ENCODE measurements at regions not wholly inside any gene's neighbourhood (a gene's known extent, or its start where the extent isn't known, plus 50 kb on each side); places are given as distances from the start of the nearest gene placed in this dataset.

GRCh38 chr5:124923131-124923530 is 176.7 kb upstream of the ZNF608 start:
- DNase-seq (ENCODE audit: low read depth in 2 of 2): no peak

GRCh38 chr5:124924729-124925128 is 178.3 kb upstream of the ZNF608 start:
- DNase-seq (ENCODE audit: low read depth in 2 of 2): no peak

- no peak for DNase-seq (ENCODE audit: low read depth in 2 of 2)
Measured at GRCh38 chr5:124927735-124928134, 181.3 kb upstream of the ZNF608 start.

GRCh38 chr5:124929000-124929399 is 182.6 kb upstream of the ZNF608 start:
- no peak for DNase-seq (ENCODE audit: low read depth in 2 of 2)

GRCh38 chr5:124932791-124933600 is 186.6 kb upstream of the ZNF608 start:
- no peak for DNase-seq (ENCODE audit: low read depth in 2 of 2)

GRCh38 chr5:124935065-124935464 is 188.6 kb upstream of the ZNF608 start:
- no peak for DNase-seq (ENCODE audit: low read depth in 2 of 2)

GRCh38 chr5:124936626-124936933 is 190.1 kb upstream of the ZNF608 start:
- no peak for DNase-seq (ENCODE audit: low read depth in 2 of 2)

GRCh38 chr5:124941051-124942049 is 194.9 kb upstream of the ZNF608 start:
- DNase-seq (ENCODE audit: low read depth in 2 of 2): no peak

- no peak for DNase-seq (ENCODE audit: low read depth in 2 of 2)
Measured at GRCh38 chr5:124948062-124948753, 201.8 kb upstream of the ZNF608 start.

- DNase-seq (ENCODE audit: low read depth in 2 of 2): no peak
Measured at GRCh38 chr5:124948754-124949275, 202.4 kb upstream of the ZNF608 start.

GRCh38 chr5:124949862-124950261 is 203.4 kb upstream of the ZNF608 start:
- no peak for DNase-seq (ENCODE audit: low read depth in 2 of 2)

- DNase-seq (ENCODE audit: low read depth in 2 of 2): no peak
Measured at GRCh38 chr5:124951105-124951504, 204.7 kb upstream of the ZNF608 start.

GRCh38 chr5:124951661-124952060 is 205.2 kb upstream of the ZNF608 start:
- DNase-seq (ENCODE audit: low read depth in 2 of 2): no peak

- no peak for DNase-seq (ENCODE audit: low read depth in 2 of 2)
Measured at GRCh38 chr5:124952079-124952478, 205.6 kb upstream of the ZNF608 start.

- DNase-seq (ENCODE audit: low read depth in 2 of 2): no peak
Measured at GRCh38 chr5:124952566-124952965, 206.1 kb upstream of the ZNF608 start.

- no peak for DNase-seq (ENCODE audit: low read depth in 2 of 2)
Measured at GRCh38 chr5:124954784-124955183, 208.3 kb upstream of the ZNF608 start.

- DNase-seq (ENCODE audit: low read depth in 2 of 2): no peak
Measured at GRCh38 chr5:124956471-124957029, 210.1 kb upstream of the ZNF608 start.

GRCh38 chr5:124957063-124957462 is 210.6 kb upstream of the ZNF608 start:
- DNase-seq (ENCODE audit: low read depth in 2 of 2): no peak

- no peak for DNase-seq (ENCODE audit: low read depth in 2 of 2)
Measured at GRCh38 chr5:124960266-124960665, 213.8 kb upstream of the ZNF608 start.

GRCh38 chr5:124961521-124961920 is 215.1 kb upstream of the ZNF608 start:
- DNase-seq (ENCODE audit: low read depth in 2 of 2): no peak

GRCh38 chr5:124962111-124962510 is 215.7 kb upstream of the ZNF608 start:
- no peak for DNase-seq (ENCODE audit: low read depth in 2 of 2)

GRCh38 chr5:124962735-124963134 is 216.3 kb upstream of the ZNF608 start:
- DNase-seq (ENCODE audit: low read depth in 2 of 2): no peak
